ENCODE measurements at regions not wholly inside any gene's neighbourhood (a gene's known extent, or its start where the extent isn't known, plus 50 kb on each side); places are given as distances from the start of the nearest gene placed in this dataset.

GRCh38 chr9:80085668-80086067, 513.9 kb downstream of the TLE4 start (continued):
- no peak for TF ChIP-seq NR1H2 (CRISPR knock-in tag; IDR thresholded peaks at IDR 0.05; ENCODE audit: borderline replicate concordance, low read depth)
- TF ChIP-seq FOXK2 (IDR thresholded peaks at IDR 0.05), result no peak
- TF ChIP-seq TEF (CRISPR knock-in tag; IDR thresholded peaks at IDR 0.05), result no peak

GRCh38 chr9:80082213-80082612, 510.4 kb downstream of the TLE4 start:
- no peak for DNase-seq (ENCODE audit: low spot score)
- in situ Hi-C loops (cut with HindIII; ENCODE audit: extremely low pct_ligation_motif_present, low pct_unique_long_range_greater_than_20kb) (no loop called here), intact Hi-C loops (cut with micrococcal nuclease; ENCODE audit: unreplicated experiment) (no loop called here)
- no TSS peak for BruUV-seq (replicated peaks)
- Histone ChIP-seq H3K27ac (ENCODE audit: extremely low read length, insufficient read depth, low read length) (no peak overlapping the region), H3K79me2 (ENCODE audit: insufficient read depth, low read length) (no peaks in the 10 kb centered on the region), H2AFZ (ENCODE audit: low read length) (no peak overlapping the region), H3K27me3 (ENCODE audit: control insufficient read depth in 1 of 2, insufficient read depth in 2 of 2, low read length in 2 of 2) (no peaks in the 10 kb centered on the region), H3K4me1 (ENCODE audit: insufficient read depth, low read length) (no peaks in the 10 kb centered on the region), H3K36me3 (replicated peaks in 1 of 2; ENCODE audit: control insufficient read depth in 1 of 2, insufficient read depth in 2 of 2, low read length in 2 of 2) (no peaks in the 10 kb centered on the region), H3K4me3 (replicated peaks in 1 of 3; ENCODE audit: insufficient read depth in 1 of 3, low read depth in 2 of 3, low read length in 3 of 3) (no peak overlapping the region), H3K9ac (ENCODE audit: insufficient read depth, low read depth, low read length) (no peak overlapping the region), H4K20me1 (ENCODE audit: insufficient read depth, low read length) (no peaks in the 10 kb centered on the region), H3K4me2 (ENCODE audit: low read depth, low read length) (no peak overlapping the region), H3K9me3 (ENCODE audit: low read length) (peaks cover 7% of the 10 kb centered on the region)
- ChIA-PET CTCF (ENCODE audit: low intra/inter-chr PET ratio, low total read pairs) (no interaction called here), POLR2A (no interaction called here)
- WGBS (ENCODE audit: low lambda C conversion rate), result 5% methylated on average over 2 of the region's 2 CpGs
- FAIRE-seq, result no peak
- no peak for ATAC-seq
- TF ChIP-seq ZNF383 (CRISPR knock-in tag; IDR thresholded peaks at IDR 0.05; ENCODE audit: borderline replicate concordance), result no peak
- no peak for TF ChIP-seq ZNF747 (CRISPR knock-in tag; IDR thresholded peaks at IDR 0.05; ENCODE audit: borderline replicate concordance)
- no peak for TF ChIP-seq NR2F6 (IDR thresholded peaks at IDR 0.05)
- no peak for TF ChIP-seq NR2F6 (CRISPR knock-in tag; IDR thresholded peaks at IDR 0.05)
- TF ChIP-seq MTERF4 (CRISPR knock-in tag; IDR thresholded peaks at IDR 0.05), result no peak
- TF ChIP-seq PITX1 (CRISPR knock-in tag; IDR thresholded peaks at IDR 0.05), result no peak
- TF ChIP-seq FOXM1 (CRISPR knock-in tag; IDR thresholded peaks at IDR 0.05), result no peak
- TF ChIP-seq ZZZ3 (CRISPR knock-in tag; IDR thresholded peaks at IDR 0.05; ENCODE audit: borderline replicate concordance), result no peak
- no peak for TF ChIP-seq HNRNPLL (IDR thresholded peaks at IDR 0.05; ENCODE audit: low read depth, low read length, poor library complexity, severe bottlenecking)
- TF ChIP-seq JUNB (CRISPR knock-in tag; IDR thresholded peaks at IDR 0.05; ENCODE audit: borderline replicate concordance), result no peak
- no peak for TF ChIP-seq DDIT3 (CRISPR knock-in tag; IDR thresholded peaks at IDR 0.05)
- no peak for TF ChIP-seq CSRNP1 (CRISPR knock-in tag; IDR thresholded peaks at IDR 0.05)
- no peak for TF ChIP-seq HDAC1 (CRISPR knock-in tag; IDR thresholded peaks at IDR 0.05)
- no peak for TF ChIP-seq RBM22 (optimal IDR thresholded peaks at IDR 0.05; ENCODE audit: low read length)
- no peak for TF ChIP-seq NFATC3 (CRISPR knock-in tag; IDR thresholded peaks at IDR 0.05)
- TF ChIP-seq REST (IDR thresholded peaks at IDR 0.05; ENCODE audit: borderline replicate concordance in 1 of 2, low read depth in 1 of 2, low read length in 2 of 2), result no peak
